Glutamatergic neuron (in vitro differentiated cells): ENCODE measurements at regions not wholly inside any gene's neighbourhood (a gene's known extent, or its start where the extent isn't known, plus 50 kb on each side); places are given as distances from the start of the nearest gene placed in this dataset.

ENCODE experiments used
- DNase-seq: peaks from one replicate; pipeline ENCODE4 v3.0.0; 2022
- H3K27ac Mint-ChIP-seq: one replicate; pipeline ENCODE4 v1.8.0; 2020; ENCODE audit warnings: mild to moderate bottlenecking, mixed read lengths, inconsistent platforms; ENCODE audit not compliant: unreplicated experiment
- H3K27me3 Mint-ChIP-seq: one replicate; pipeline ENCODE4 v1.8.0; 2020; ENCODE audit warnings: mild to moderate bottlenecking, moderate library complexity, mixed read lengths, inconsistent platforms; ENCODE audit not compliant: unreplicated experiment
- H3K36me3 Mint-ChIP-seq: one replicate; pipeline ENCODE4 v1.8.0; 2020; ENCODE audit warnings: mild to moderate bottlenecking, mixed read lengths, inconsistent platforms; ENCODE audit not compliant: unreplicated experiment
- H3K4me1 Mint-ChIP-seq: one replicate; pipeline ENCODE4 v1.8.0; 2020; ENCODE audit warnings: mild to moderate bottlenecking, low read depth, mixed read lengths, inconsistent platforms; ENCODE audit not compliant: unreplicated experiment
- H3K4me3 Mint-ChIP-seq: one replicate; pipeline ENCODE4 v1.8.0; 2020; ENCODE audit warnings: mild to moderate bottlenecking, mixed read lengths, inconsistent platforms; ENCODE audit not compliant: unreplicated experiment
- H3K9me3 Mint-ChIP-seq: one replicate; pipeline ENCODE4 v1.8.0; 2020; ENCODE audit warnings: mild to moderate bottlenecking, moderate library complexity, mixed read lengths, inconsistent platforms; ENCODE audit not compliant: unreplicated experiment
- TF ChIP-seq, protein P1 (sequence below): fragments of 200-600 bp; sonication (generic); IDR thresholded peaks from one replicate; pipeline ENCODE4 v1.5.0; 2021; ENCODE audit not compliant: partially characterized antibody, unreplicated experiment

DNA sequence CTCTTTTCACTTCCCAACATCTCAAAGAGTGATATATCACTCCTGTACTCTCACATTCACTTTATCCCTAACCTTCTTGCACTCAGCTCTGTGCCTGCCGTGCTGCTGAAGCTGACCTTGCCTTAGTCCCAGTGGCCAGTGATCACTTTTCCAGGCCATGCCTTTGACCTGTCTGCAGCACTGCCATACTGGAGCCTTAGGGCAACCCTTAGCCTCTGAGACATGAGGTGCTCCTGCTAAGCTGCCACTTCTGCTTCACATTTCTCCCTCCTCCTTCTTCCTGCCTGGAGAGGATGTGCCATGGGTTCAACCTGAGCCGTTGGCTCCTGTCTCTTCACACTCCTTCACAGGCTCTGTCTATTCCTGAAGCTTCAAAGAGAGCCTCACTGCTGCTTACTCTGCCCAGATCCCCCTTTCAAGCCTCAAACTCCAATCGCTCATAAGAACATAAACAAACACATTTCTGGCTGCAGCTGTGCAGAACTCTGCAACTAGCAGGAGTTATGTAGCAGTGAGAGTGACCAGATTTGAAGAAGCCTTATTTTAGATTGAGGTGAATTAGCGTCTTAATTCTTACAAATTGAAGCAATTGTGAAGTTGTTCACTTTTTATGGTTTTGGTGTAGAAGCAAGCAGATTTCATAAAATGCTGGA, 716.2 kb upstream of the FANCL start:
- Mint-ChIP-seq H3K9me3 (no peaks in the 10 kb centered on the region), H3K4me3 (no peak overlapping the region), H3K27me3 (no peaks in the 10 kb centered on the region), H3K36me3 (no peaks in the 10 kb centered on the region), H3K4me1 (peaks cover 11% of the 10 kb centered on the region), H3K27ac (no peak overlapping the region)
- no peak for DNase-seq
- TF ChIP-seq, protein P1, sequence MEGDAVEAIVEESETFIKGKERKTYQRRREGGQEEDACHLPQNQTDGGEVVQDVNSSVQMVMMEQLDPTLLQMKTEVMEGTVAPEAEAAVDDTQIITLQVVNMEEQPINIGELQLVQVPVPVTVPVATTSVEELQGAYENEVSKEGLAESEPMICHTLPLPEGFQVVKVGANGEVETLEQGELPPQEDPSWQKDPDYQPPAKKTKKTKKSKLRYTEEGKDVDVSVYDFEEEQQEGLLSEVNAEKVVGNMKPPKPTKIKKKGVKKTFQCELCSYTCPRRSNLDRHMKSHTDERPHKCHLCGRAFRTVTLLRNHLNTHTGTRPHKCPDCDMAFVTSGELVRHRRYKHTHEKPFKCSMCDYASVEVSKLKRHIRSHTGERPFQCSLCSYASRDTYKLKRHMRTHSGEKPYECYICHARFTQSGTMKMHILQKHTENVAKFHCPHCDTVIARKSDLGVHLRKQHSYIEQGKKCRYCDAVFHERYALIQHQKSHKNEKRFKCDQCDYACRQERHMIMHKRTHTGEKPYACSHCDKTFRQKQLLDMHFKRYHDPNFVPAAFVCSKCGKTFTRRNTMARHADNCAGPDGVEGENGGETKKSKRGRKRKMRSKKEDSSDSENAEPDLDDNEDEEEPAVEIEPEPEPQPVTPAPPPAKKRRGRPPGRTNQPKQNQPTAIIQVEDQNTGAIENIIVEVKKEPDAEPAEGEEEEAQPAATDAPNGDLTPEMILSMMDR, result no peak

DNA sequence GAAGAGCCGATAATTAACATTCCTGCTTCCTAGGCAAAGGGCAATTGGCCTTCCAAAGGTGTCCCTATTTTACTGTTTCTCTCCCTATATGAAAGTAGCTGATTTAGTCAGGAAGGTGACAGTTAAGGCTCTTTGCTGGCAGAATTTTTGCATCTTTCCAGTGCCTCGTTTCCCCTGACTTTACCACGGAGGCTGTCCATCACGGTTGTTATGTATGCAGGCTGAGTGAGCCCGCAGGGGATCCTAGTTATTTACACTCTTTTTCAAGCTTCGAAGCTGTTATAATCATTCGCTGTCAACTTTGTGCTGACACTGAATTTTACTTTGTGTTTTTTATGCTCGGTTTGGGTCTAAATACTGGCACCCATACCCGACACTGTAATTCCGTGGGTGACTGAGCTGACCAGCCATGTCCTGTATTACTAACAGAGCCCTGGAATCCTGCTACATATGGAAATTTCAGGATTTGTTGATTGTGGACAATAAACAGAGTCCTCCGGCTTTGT, 713.8 kb upstream of the FANCL start:
- no peaks in the 10 kb centered on the region for H3K27me3 Mint-ChIP-seq
- TF ChIP-seq, protein P1, result no peak
- no peaks in the 10 kb centered on the region for H3K36me3 Mint-ChIP-seq
- no peak overlapping the region for H3K27ac Mint-ChIP-seq
- no peak for DNase-seq
- peaks cover 11% of the 10 kb centered on the region for H3K4me1 Mint-ChIP-seq
- no peak overlapping the region for H3K4me3 Mint-ChIP-seq
- no peaks in the 10 kb centered on the region for H3K9me3 Mint-ChIP-seq

DNA sequence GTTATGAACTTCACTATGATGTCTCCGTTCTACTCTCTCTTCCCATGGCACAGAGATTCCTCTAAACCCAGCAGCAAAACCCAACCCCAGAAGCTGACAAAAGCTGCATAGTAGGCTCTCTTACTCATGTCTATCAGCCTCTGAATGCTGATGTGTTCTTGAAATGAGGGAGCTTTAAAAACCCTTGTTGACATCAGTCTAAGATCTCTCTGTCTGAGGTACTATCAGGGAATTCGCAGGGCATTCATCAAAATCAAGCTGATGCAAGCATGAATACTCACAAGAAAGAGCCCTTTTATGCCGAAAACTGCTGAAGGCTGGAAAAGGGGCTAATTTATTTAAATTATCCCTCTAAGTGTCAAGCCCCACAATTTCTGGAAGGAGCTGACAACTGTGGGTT, 710.6 kb upstream of the FANCL start:
- no peak for DNase-seq
- Mint-ChIP-seq H3K4me3 (no peak overlapping the region), H3K4me1 (peaks cover 3% of the 10 kb centered on the region)

DNA sequence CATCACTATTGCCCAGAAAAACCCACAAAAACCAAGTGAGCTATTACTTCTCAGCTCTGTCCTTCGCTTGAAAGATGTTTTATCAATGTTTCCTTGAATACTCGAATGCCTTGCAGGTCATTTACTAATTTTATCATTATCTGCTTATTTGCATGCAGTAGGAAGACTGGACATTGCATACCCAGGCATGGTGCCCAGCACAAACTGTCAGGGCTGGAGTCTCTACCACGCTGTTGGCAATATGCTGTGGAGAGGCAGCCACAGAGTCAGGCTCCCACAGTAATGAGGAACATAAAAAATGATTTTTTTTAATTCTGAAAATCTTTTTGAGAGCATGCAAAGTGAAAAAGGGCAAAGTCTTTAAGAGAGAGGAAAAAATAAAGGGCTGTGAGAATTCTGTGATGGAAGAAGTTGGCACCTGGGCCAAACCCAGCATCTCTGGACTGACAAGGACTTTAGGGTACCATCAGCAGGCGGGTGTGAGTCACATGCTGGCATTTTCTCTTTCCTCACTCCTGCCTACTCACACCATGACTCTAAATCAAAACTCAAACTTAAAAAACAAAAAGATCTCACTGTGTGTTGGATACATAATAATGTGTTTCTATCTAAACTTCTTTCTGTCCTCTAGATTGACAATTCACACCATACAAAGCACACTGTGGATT, 709.8 kb upstream of the FANCL start:
- Mint-ChIP-seq H3K27ac (no peak overlapping the region), H3K36me3 (no peaks in the 10 kb centered on the region), H3K4me1 (peaks cover 3% of the 10 kb centered on the region), H3K4me3 (no peak overlapping the region), H3K9me3 (no peaks in the 10 kb centered on the region), H3K27me3 (no peaks in the 10 kb centered on the region)
- no peak for DNase-seq
- TF ChIP-seq, protein P1, result no peak

More for the DNA sequence above, 710.6 kb upstream of the FANCL start:
- Mint-ChIP-seq H3K27me3 (no peaks in the 10 kb centered on the region), H3K36me3 (no peaks in the 10 kb centered on the region), H3K27ac (no peak overlapping the region), H3K9me3 (no peaks in the 10 kb centered on the region)
- TF ChIP-seq, protein P1, result no peak

DNA sequence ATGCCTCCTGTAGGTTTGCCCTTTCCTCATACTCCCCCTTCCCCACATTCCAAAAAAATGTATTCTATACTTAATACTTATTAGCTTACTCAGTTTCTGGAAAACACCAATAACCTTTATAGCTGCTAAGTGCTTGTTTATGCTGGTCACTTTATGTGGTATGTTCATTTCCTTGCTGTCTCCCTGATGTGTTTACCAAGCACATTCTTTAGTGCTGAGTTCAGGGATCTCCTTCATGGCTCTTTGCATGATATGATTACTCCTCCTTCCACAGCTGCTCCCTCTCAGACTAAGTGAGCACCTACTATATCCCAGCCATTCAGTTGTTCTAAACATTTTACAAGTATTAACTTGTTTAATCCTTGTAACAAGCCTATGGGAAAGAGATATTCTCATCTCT, 698.3 kb upstream of the FANCL start:
- Mint-ChIP-seq H3K27me3 (no peaks in the 10 kb centered on the region), H3K9me3 (peaks cover 3% of the 10 kb centered on the region), H3K4me3 (no peak overlapping the region), H3K4me1 (peaks cover 3% of the 10 kb centered on the region), H3K27ac (no peak overlapping the region), H3K36me3 (no peaks in the 10 kb centered on the region)
- TF ChIP-seq, protein P1, result no peak
- no peak for DNase-seq
